SK-N-SH treated with all-trans-retinoic acid at 6 μM for 48 hours (cell line): ENCODE measurements at regions not wholly inside any gene's neighbourhood (a gene's known extent, or its start where the extent isn't known, plus 50 kb on each side); places are given as distances from the start of the nearest gene placed in this dataset.

Experiments
- GLIS3 ChIP-seq: fragments of 250-450 bp; sonication (Bioruptor Pico); IDR thresholded peaks from 2 replicates; pipeline ENCODE4 v1.5.0; 2020; ENCODE audit warnings: mild to moderate bottlenecking, moderate library complexity
- SNAI2 ChIP-seq: fragments of 250-450 bp; sonication (Bioruptor Pico); IDR thresholded peaks from 2 replicates; pipeline ENCODE4 v1.5.0; 2020; ENCODE audit warnings: mild to moderate bottlenecking, moderate library complexity
- ZNF565 ChIP-seq: fragments of 450-650 bp; formaldehyde crosslinking; conservative IDR thresholded peaks from 2 replicates; pipeline ENCODE4 v1.5.0; 2020; ENCODE audit warnings: low read depth, mild to moderate bottlenecking, moderate library complexity
- TF ChIP-seq, protein P1 (sequence below): fragments of 250-450 bp; sonication (Bioruptor Pico); IDR thresholded peaks from 2 replicates; pipeline ENCODE4 v1.8.0; 2020; ENCODE audit warnings: mild to moderate bottlenecking, moderate library complexity, borderline replicate concordance

- no peak for TF ChIP-seq GLIS3 (CRISPR knock-in tag)
- no peak for TF ChIP-seq SNAI2 (CRISPR knock-in tag)
- TF ChIP-seq ZNF565: no peak
- TF ChIP-seq, protein P1, sequence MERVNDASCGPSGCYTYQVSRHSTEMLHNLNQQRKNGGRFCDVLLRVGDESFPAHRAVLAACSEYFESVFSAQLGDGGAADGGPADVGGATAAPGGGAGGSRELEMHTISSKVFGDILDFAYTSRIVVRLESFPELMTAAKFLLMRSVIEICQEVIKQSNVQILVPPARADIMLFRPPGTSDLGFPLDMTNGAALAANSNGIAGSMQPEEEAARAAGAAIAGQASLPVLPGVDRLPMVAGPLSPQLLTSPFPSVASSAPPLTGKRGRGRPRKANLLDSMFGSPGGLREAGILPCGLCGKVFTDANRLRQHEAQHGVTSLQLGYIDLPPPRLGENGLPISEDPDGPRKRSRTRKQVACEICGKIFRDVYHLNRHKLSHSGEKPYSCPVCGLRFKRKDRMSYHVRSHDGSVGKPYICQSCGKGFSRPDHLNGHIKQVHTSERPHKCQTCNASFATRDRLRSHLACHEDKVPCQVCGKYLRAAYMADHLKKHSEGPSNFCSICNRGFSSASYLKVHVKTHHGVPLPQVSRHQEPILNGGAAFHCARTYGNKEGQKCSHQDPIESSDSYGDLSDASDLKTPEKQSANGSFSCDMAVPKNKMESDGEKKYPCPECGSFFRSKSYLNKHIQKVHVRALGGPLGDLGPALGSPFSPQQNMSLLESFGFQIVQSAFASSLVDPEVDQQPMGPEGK (CRISPR knock-in tag): no peak
These were observed 1125.3 kb upstream of the ADGRL2 start for GRCh38 chr1:80675454-80675853.
